ENCODE measurements at regions not wholly inside any gene's neighbourhood (a gene's known extent, or its start where the extent isn't known, plus 50 kb on each side); places are given as distances from the start of the nearest gene placed in this dataset.

DNA sequence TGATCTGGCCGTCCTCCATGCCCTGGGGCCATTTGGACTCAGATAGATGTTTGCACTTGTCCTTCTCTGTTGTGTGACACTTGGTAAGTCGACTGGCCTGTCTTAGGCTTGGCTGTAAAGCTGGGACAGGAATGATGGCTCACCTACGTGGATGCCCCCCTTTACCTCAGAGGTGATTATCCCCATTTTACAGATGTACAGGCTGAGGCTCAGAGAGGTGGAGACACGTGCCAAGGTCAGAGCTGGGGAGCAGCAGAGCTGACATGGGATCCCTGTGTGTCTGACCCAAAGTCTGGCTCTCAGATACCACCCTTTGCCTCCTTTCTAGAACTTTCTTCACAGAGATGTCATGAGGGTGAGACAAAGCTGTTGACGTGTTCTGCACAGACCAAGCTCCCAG, 71.3 kb upstream of the CIBAR2 start:
- TF ChIP-seq, protein P1, sequence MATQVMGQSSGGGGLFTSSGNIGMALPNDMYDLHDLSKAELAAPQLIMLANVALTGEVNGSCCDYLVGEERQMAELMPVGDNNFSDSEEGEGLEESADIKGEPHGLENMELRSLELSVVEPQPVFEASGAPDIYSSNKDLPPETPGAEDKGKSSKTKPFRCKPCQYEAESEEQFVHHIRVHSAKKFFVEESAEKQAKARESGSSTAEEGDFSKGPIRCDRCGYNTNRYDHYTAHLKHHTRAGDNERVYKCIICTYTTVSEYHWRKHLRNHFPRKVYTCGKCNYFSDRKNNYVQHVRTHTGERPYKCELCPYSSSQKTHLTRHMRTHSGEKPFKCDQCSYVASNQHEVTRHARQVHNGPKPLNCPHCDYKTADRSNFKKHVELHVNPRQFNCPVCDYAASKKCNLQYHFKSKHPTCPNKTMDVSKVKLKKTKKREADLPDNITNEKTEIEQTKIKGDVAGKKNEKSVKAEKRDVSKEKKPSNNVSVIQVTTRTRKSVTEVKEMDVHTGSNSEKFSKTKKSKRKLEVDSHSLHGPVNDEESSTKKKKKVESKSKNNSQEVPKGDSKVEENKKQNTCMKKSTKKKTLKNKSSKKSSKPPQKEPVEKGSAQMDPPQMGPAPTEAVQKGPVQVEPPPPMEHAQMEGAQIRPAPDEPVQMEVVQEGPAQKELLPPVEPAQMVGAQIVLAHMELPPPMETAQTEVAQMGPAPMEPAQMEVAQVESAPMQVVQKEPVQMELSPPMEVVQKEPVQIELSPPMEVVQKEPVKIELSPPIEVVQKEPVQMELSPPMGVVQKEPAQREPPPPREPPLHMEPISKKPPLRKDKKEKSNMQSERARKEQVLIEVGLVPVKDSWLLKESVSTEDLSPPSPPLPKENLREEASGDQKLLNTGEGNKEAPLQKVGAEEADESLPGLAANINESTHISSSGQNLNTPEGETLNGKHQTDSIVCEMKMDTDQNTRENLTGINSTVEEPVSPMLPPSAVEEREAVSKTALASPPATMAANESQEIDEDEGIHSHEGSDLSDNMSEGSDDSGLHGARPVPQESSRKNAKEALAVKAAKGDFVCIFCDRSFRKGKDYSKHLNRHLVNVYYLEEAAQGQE (IDR thresholded peaks at IDR 0.05; ENCODE audit: insufficient read depth in 1 of 2, low read depth in 2 of 2, low read length in 2 of 2), result no peak
- TF ChIP-seq POLR2AphosphoS5 (IDR thresholded peaks at IDR 0.05; ENCODE audit: low read depth, low read length), result no peak
